ENCODE measurements at regions not wholly inside any gene's neighbourhood (a gene's known extent, or its start where the extent isn't known, plus 50 kb on each side); places are given as distances from the start of the nearest gene placed in this dataset.

- H3K4me2 ChIP-seq (ENCODE audit: unreplicated experiment), result no peak overlapping the region
- no peak overlapping the region for H3K27ac ChIP-seq
- no peak overlapping the region for H2AFZ ChIP-seq
- no peaks in the 10 kb centered on the region for H4K20me1 ChIP-seq (ENCODE audit: insufficient read depth)
- TF ChIP-seq EZH2phosphoT487 (IDR thresholded peaks at IDR 0.05; ENCODE audit: insufficient read depth, low read depth) (no peak), EZH2 (IDR thresholded peaks at IDR 0.05; ENCODE audit: insufficient read depth, poor library complexity, severe bottlenecking) (no peak)
- no peak for DNase-seq
- in situ Hi-C loops (cut with MboI), result no loop called here
- no peaks in the 10 kb centered on the region for H3K27me3 ChIP-seq (replicated peaks; ENCODE audit: insufficient read depth)
- H3K9ac ChIP-seq, result no peak overlapping the region
- 48 to 61% methylated on average over 3 of the region's 3 CpGs for WGBS, 2 experiments (ENCODE audit: low coverage in 1 of 2, low lambda C conversion rate in 2 of 2, missing lambda C conversion rate in 2 of 2)
- H3K4me3 ChIP-seq, result no peak overlapping the region
- H3K4me1 ChIP-seq (ENCODE audit: insufficient read depth), result no peaks in the 10 kb centered on the region
- no peaks in the 10 kb centered on the region for H3K9me2 ChIP-seq (ENCODE audit: insufficient read depth)
- no peaks in the 10 kb centered on the region for H3K79me2 ChIP-seq (ENCODE audit: insufficient read depth)
- H3K9me3 ChIP-seq (ENCODE audit: low read depth), result no peaks in the 10 kb centered on the region
- H3F3A ChIP-seq (ENCODE audit: insufficient read depth), result no peaks in the 10 kb centered on the region
- H3K36me3 ChIP-seq (ENCODE audit: low read depth), result no peaks in the 10 kb centered on the region
Measured at GRCh38 chr5:88557881-88558280, 289.2 kb upstream of the TMEM161B start.

- Histone ChIP-seq H3F3A (ENCODE audit: insufficient read depth) (no peaks in the 10 kb centered on the region), H3K27me3 (replicated peaks; ENCODE audit: insufficient read depth) (no peaks in the 10 kb centered on the region), H4K20me1 (ENCODE audit: insufficient read depth) (no peaks in the 10 kb centered on the region), H3K4me3 (no peak overlapping the region), H3K4me1 (ENCODE audit: insufficient read depth) (no peaks in the 10 kb centered on the region), H3K79me2 (ENCODE audit: insufficient read depth) (no peaks in the 10 kb centered on the region), H3K36me3 (ENCODE audit: low read depth) (no peaks in the 10 kb centered on the region), H3K9ac (no peak overlapping the region), H3K27ac (no peak overlapping the region), H3K9me3 (ENCODE audit: low read depth) (no peaks in the 10 kb centered on the region), H3K4me2 (ENCODE audit: unreplicated experiment) (no peak overlapping the region), H2AFZ (no peak overlapping the region), H3K9me2 (ENCODE audit: insufficient read depth) (no peaks in the 10 kb centered on the region)
- DNase-seq, result no peak
- in situ Hi-C loops (cut with MboI), result no loop called here
- TF ChIP-seq EZH2 (IDR thresholded peaks at IDR 0.05; ENCODE audit: insufficient read depth, poor library complexity, severe bottlenecking) (no peak), EZH2phosphoT487 (IDR thresholded peaks at IDR 0.05; ENCODE audit: insufficient read depth, low read depth) (no peak)
- 48 to 49% methylated on average over 2 of the region's 2 CpGs for WGBS, 2 experiments (ENCODE audit: low coverage in 1 of 2, low lambda C conversion rate in 2 of 2, missing lambda C conversion rate in 2 of 2)
Measured at GRCh38 chr5:88557131-88557530, 288.5 kb upstream of the TMEM161B start.

GRCh38 chr5:88556406-88556805, 287.8 kb upstream of the TMEM161B start:
- Histone ChIP-seq H3K79me2 (ENCODE audit: insufficient read depth) (no peaks in the 10 kb centered on the region), H3K4me1 (ENCODE audit: insufficient read depth) (no peaks in the 10 kb centered on the region), H3K4me2 (ENCODE audit: unreplicated experiment) (no peak overlapping the region), H2AFZ (no peak overlapping the region), H4K20me1 (ENCODE audit: insufficient read depth) (no peaks in the 10 kb centered on the region), H3K9me2 (ENCODE audit: insufficient read depth) (no peaks in the 10 kb centered on the region), H3K4me3 (no peak overlapping the region), H3K9me3 (ENCODE audit: low read depth) (no peaks in the 10 kb centered on the region), H3K36me3 (ENCODE audit: low read depth) (no peaks in the 10 kb centered on the region), H3K27me3 (replicated peaks; ENCODE audit: insufficient read depth) (no peaks in the 10 kb centered on the region), H3K27ac (no peak overlapping the region), H3K9ac (no peak overlapping the region), H3F3A (ENCODE audit: insufficient read depth) (no peaks in the 10 kb centered on the region)
- WGBS, 2 experiments (ENCODE audit: low coverage in 1 of 2, low lambda C conversion rate in 2 of 2, missing lambda C conversion rate in 2 of 2), result 23 to 24% methylated on average over 4 of the region's 4 CpGs
- in situ Hi-C loops (cut with MboI), result no loop called here
- TF ChIP-seq EZH2phosphoT487 (IDR thresholded peaks at IDR 0.05; ENCODE audit: insufficient read depth, low read depth), result no peak
- no peak for TF ChIP-seq EZH2 (IDR thresholded peaks at IDR 0.05; ENCODE audit: insufficient read depth, poor library complexity, severe bottlenecking)
- DNase-seq, result no peak

- Histone ChIP-seq H4K20me1 (ENCODE audit: insufficient read depth) (no peaks in the 10 kb centered on the region), H3K9ac (no peak overlapping the region), H3K9me2 (ENCODE audit: insufficient read depth) (no peaks in the 10 kb centered on the region), H2AFZ (no peak overlapping the region), H3K27me3 (replicated peaks; ENCODE audit: insufficient read depth) (no peaks in the 10 kb centered on the region), H3K4me2 (ENCODE audit: unreplicated experiment) (no peak overlapping the region), H3K9me3 (ENCODE audit: low read depth) (no peaks in the 10 kb centered on the region), H3K4me3 (no peak overlapping the region), H3K4me1 (ENCODE audit: insufficient read depth) (no peaks in the 10 kb centered on the region), H3K27ac (no peak overlapping the region), H3K36me3 (ENCODE audit: low read depth) (no peaks in the 10 kb centered on the region), H3F3A (ENCODE audit: insufficient read depth) (no peaks in the 10 kb centered on the region), H3K79me2 (ENCODE audit: insufficient read depth) (no peaks in the 10 kb centered on the region)
- 15 to 17% methylated on average over 4 of the region's 4 CpGs for WGBS, 2 experiments (ENCODE audit: low coverage in 1 of 2, low lambda C conversion rate in 2 of 2, missing lambda C conversion rate in 2 of 2)
- in situ Hi-C loops (cut with MboI), result no loop called here
- TF ChIP-seq EZH2phosphoT487 (IDR thresholded peaks at IDR 0.05; ENCODE audit: insufficient read depth, low read depth), result no peak
- TF ChIP-seq EZH2 (IDR thresholded peaks at IDR 0.05; ENCODE audit: insufficient read depth, poor library complexity, severe bottlenecking), result no peak
- no peak for DNase-seq
Measured at GRCh38 chr5:88555674-88556073, 287.0 kb upstream of the TMEM161B start.

GRCh38 chr5:88553986-88554385, 285.3 kb upstream of the TMEM161B start:
- in situ Hi-C loops (cut with MboI), result no loop called here
- H3K9me3 ChIP-seq (ENCODE audit: low read depth), result no peaks in the 10 kb centered on the region
- no peak overlapping the region for H2AFZ ChIP-seq

More at GRCh38 chr5:88553986-88554385, 285.3 kb upstream of the TMEM161B start:
- no peaks in the 10 kb centered on the region for H3K4me1 ChIP-seq (ENCODE audit: insufficient read depth)
- H3K9me2 ChIP-seq (ENCODE audit: insufficient read depth), result no peaks in the 10 kb centered on the region
- H3K27ac ChIP-seq, result no peak overlapping the region
- no peaks in the 10 kb centered on the region for H3F3A ChIP-seq (ENCODE audit: insufficient read depth)
- TF ChIP-seq EZH2 (IDR thresholded peaks at IDR 0.05; ENCODE audit: insufficient read depth, poor library complexity, severe bottlenecking) (no peak), EZH2phosphoT487 (IDR thresholded peaks at IDR 0.05; ENCODE audit: insufficient read depth, low read depth) (no peak)
- H3K36me3 ChIP-seq (ENCODE audit: low read depth), result no peaks in the 10 kb centered on the region
- no peak for DNase-seq
- no peak overlapping the region for H3K9ac ChIP-seq
- no peak overlapping the region for H3K4me2 ChIP-seq (ENCODE audit: unreplicated experiment)
- H3K79me2 ChIP-seq (ENCODE audit: insufficient read depth), result no peaks in the 10 kb centered on the region
- no peak overlapping the region for H3K4me3 ChIP-seq
- H3K27me3 ChIP-seq (replicated peaks; ENCODE audit: insufficient read depth), result no peaks in the 10 kb centered on the region
- no peaks in the 10 kb centered on the region for H4K20me1 ChIP-seq (ENCODE audit: insufficient read depth)
